ENCODE measurements at regions not wholly inside any gene's neighbourhood (a gene's known extent, or its start where the extent isn't known, plus 50 kb on each side); places are given as distances from the start of the nearest gene placed in this dataset.

DNA sequence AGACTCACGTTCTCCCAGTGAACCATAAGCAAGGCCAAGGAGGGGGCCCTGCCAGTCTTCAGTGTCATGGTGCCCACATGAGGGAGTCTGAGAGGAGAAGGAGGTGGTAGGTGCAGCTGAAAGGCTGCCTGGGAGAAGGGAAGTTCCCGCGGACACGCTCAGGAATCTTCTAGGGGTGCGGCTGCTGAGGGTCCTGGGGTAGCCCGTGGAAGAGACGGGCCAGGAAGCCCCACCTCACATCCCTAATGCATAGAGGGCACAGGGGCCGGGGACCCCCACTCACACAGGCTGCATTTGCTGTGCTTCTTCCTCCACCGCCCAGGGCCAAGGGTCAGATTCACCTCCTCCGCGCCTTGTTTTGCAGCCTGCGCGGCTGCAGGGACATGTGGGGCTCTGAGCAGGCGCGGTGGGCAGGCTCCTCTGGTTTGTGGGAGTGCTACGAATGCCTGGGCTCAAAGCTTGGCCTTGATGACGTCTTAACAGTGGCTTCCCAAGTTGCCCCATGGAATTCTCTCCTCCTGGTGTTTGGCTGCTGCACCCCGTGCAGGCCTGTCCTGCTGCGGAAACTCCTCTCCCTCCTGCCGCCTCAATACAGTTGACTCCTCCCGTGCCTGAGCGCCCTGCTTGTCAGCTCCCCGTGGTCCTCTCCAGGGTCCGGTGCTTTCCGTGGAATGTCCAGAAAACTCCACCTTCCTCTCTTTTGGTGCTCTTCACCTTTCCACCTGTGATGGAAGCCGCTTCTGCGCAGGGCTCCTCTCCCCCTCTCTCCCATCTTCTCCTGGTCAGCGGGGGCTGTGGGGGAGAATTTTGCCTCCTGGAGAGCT, 95.7 kb downstream of the VAPA start:
- no peak for DNase-seq

DNA sequence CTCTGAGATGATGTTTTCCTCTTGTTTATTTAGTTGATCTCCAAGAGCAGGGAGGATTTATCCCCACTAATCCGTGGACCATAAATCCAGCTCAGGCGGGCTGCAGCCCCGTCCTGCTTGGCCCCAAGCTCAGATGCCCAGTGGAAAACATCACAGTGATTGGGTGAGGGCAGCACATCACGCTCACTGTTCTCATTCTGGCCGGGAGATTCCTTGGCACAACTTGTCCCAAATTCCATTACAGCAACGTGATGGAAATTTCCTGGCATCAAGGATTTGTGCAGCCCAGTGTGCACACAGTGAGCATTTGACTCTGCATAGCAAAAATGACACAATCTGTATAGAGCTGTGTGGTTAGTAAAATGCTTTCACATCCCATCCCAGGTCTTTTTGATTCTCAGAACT, 96.8 kb downstream of the VAPA start:
- no peak for DNase-seq

- no peak for DNase-seq
Observed at GRCh38 chr18:10011061-10011460, 97.2 kb downstream of the VAPA start.

- DNase-seq: no peak
Observed at GRCh38 chr18:10011751-10012150, 97.9 kb downstream of the VAPA start.

- DNase-seq: no peak
Observed at GRCh38 chr18:10012526-10012925, 98.7 kb downstream of the VAPA start.

DNA sequence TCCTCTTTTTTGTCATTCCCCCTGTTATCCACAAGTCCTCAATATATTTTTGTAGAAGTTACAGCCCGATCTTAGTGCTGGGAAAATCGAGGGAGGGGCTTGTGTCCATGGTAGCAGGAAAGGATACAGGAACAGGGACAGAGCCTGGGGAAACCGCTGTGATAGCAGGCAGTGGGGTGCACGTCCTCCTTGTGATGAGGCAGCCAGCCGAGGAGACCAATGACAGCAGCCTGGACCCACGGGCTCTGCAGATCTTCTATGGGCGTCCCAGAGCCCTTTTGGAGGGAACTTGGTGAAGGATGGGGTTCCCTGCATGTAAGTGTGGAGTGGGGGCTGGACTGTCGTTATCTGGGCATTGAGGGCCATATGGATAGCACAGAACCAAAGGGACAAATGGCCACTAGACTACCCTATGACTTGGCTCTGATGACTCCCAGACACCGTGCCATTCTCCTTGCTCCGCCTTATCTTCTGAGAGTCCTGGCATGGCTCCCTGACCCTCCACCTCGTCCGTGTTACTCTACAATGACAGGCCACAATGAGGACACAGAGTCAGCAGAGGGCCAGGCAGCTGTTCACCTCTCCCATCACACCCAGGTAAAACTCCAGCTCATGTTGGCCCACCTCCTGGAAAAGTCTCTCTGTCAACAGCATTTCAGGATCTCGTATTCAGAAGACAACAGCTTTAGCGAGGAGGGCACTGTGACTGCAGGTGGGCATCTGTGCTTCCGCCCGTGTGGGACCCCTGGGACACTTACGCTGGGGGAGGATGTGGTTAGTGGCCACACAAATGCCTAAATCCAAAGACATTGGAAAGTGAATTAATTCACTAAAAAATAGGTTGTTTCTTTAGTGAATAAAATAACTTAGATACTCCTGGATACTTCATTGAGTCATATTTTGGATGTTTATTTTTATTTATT, 100.1 kb downstream of the VAPA start:
- DNase-seq: no peak

DNA sequence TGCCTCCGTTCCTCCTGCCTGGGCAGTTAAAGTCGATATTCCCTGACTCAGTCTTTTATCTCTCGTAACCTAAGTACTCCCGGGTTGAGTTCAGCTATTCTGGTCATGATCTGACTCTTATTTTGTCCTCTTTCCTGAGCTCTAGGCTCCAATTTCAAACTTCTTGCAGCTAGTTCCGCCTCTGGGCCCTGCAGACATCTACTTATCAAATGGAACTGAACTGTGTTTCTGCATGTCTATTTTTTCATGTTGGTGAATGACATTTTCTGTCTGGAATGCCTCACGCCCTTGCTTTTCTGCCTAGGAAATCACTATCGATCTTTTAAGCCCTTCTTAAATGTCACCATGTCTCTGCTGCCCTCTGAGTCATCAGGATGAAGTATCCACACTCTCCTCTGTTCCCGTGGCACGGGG, 101.5 kb downstream of the VAPA start:
- no peak for DNase-seq

GRCh38 chr18:10015941-10016819, 102.4 kb downstream of the VAPA start:
- DNase-seq: no peak

- DNase-seq: no peak
Observed at GRCh38 chr18:10017043-10017442, 103.2 kb downstream of the VAPA start.

DNA sequence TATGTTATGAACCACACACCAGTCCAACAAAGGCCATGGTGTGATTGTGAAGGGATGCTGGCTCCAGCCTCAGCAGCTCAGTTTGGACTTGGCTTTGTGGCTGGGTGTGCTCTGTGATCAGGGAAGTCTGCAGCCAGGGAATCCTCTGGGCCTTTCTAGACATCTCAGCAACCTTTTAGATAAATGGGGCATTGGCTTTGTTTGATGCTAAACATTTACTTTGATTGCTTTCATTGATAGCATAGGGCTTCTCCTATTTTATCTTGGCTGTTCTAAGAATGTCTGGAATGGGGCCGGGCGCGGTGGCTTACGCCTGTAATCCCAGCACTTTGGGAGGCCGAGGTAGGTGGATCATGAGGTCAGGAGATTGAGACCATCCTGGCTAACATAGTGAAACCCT, 104.5 kb downstream of the VAPA start:
- no peak for DNase-seq

GRCh38 chr18:10020171-10020570, 106.4 kb downstream of the VAPA start:
- no peak for DNase-seq

DNA sequence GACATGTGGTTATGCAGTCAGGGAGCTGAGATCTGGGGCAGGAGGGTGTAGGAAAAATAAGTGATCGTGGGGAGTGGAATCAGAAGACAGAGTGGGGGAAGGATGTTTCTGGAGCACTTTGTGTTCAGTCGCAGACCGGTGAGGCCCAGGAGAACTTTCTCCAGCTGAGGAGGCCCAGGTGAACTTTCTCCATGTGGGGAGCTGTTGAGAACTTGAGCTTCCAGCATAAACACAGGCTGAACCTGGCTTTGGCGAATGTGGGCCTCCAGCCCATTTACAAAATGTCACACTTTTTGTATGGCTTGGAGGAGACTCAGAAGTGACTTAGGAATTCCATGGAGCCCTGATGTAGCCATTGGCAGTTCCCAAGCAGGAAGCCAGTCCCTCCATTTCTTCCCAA, 108.5 kb downstream of the VAPA start:
- DNase-seq: no peak

- DNase-seq: no peak
Observed at GRCh38 chr18:10023853-10024570, 110.2 kb downstream of the VAPA start.

GRCh38 chr18:10025711-10026670, 112.2 kb downstream of the VAPA start:
- no peak for DNase-seq

GRCh38 chr18:10027031-10027430, 113.2 kb downstream of the VAPA start:
- no peak for DNase-seq

DNA sequence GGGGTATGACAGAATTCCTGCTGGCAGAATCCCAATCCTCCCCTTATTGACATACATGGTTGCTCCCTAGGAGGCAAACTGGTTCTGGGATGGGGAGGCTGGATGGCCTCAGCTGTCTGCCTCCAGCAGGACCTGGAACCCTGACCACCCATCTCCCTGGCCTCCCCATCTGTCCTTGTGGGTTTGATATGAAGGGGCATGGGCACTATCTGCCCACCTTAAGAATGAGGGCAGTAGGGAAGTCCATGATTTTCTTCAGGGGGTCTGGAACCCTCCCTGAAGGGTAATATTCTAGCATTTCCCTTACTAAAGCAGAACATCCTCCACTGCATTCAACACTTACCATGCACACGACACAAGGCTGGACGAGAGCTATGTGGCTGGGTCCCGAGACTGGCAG, 113.6 kb downstream of the VAPA start:
- DNase-seq: no peak

DNA sequence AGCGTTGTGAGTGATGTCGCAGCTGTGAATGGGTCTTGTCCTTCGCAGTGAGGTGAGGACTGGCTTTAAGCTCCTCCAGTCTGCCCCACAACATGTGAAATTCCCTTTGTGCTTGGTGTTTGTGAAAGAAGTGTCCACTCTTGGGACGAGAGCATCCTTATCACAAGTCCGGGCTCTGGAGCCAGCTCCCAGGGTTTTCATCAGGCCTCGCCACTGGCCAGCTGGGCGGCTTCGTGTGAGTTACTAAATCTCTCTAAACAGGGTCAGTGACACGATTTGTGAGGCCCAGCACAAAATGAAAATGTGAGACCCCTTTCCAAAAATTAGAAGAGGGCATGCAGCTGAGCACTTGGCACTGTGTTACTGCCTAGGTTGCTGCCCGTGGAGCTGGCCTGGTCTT, 115.9 kb downstream of the VAPA start:
- no peak for DNase-seq

- no peak for DNase-seq
Observed at GRCh38 chr18:10030816-10031541, 117.2 kb downstream of the VAPA start.

DNA sequence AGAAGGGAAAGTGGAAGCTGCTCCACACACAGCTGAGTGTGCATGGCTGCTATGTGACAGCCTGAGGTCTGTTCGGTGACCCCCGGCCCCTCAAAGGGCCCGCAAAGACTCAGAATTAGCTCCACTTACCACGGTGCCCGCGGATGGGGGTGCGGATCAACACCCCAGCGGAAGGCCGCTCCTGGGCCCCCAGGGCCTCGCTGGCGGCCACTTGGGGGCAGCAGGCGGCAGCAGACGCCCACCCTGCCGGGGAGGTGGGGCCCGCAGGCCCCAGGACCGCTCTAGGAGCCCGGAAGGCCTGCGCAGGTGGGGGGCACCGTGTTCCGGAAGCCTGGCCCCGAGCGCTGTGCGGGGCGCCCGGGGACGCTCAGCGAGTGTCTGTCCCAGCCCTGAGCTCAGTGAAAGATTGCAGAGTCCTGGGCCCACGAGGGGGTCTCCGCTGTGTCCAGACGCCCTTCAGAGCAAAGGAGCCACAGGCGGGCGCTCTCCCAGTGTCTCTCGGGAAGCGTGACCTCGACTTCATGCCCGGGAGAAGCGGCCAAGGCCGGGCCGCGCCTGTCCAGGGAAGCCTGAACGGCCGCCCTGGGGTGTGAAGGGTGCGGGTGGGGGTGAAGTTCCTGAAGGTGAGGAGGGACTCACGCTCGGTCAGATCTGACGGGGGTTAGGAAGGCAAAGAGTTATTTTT, 118.7 kb downstream of the VAPA start:
- DNase-seq: no peak

DNA sequence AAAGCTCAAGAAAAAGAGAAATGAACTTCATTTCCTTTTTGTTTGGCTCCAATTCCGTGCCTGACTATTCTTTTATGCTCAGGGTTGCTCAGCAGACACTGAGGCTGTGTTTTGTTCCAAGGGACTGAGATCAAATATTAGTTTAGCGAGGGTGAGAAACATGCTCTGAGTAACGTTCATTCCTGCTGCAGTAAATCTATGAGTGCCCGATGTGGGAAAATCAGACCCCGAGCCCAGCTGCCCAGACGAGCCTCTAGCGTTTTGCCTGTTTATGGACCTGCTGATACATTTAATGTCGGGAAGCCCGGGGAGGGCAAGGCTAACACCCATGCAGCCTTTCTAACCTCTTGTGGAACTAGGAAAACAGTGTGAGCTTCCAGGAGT, 119.2 kb downstream of the VAPA start:
- no peak for DNase-seq
